ENCODE measurements at regions not wholly inside any gene's neighbourhood (a gene's known extent, or its start where the extent isn't known, plus 50 kb on each side); places are given as distances from the start of the nearest gene placed in this dataset.
A peak's percentile ranks its signal among the peaks of the same experiment; 100 is the strongest.

- DNase-seq (ENCODE audit: low read depth in 2 of 2) = no peak
Measured at GRCh38 chr7:98515201-98515600, 101.9 kb upstream of the NPTX2 start.

- no peak for DNase-seq (ENCODE audit: low read depth in 2 of 2)
Measured at GRCh38 chr7:98514211-98515031, 102.7 kb upstream of the NPTX2 start.

- no peak for DNase-seq (ENCODE audit: low read depth in 2 of 2)
Measured at GRCh38 chr7:98511175-98511574, 105.9 kb upstream of the NPTX2 start.

- DNase-seq (ENCODE audit: low read depth in 2 of 2) = no peak
Measured at GRCh38 chr7:98509836-98510235, 107.2 kb upstream of the NPTX2 start.

GRCh38 chr7:98506471-98506870 lies 105.6 kb upstream of the BAIAP2L1 start:
- no peak for DNase-seq (ENCODE audit: low read depth in 2 of 2)

- no peak for DNase-seq (ENCODE audit: low read depth in 2 of 2)
Measured at GRCh38 chr7:98500764-98501163, 99.9 kb upstream of the BAIAP2L1 start.

GRCh38 chr7:98496618-98497017 lies 95.7 kb upstream of the BAIAP2L1 start:
- no peak for DNase-seq (ENCODE audit: low read depth in 2 of 2)

GRCh38 chr7:98495200-98495955 lies 94.5 kb upstream of the BAIAP2L1 start:
- DNase-seq (ENCODE audit: low read depth in 2 of 2) = no peak

GRCh38 chr7:98493030-98493778 lies 92.3 kb upstream of the BAIAP2L1 start:
- DNase-seq (ENCODE audit: low read depth in 2 of 2) = no peak

GRCh38 chr7:98488167-98488566 lies 87.3 kb upstream of the BAIAP2L1 start:
- no peak for DNase-seq (ENCODE audit: low read depth in 2 of 2)

GRCh38 chr7:98483964-98484545 lies 83.2 kb upstream of the BAIAP2L1 start:
- DNase-seq (ENCODE audit: low read depth in 2 of 2) = no peak

- DNase-seq (ENCODE audit: low read depth in 2 of 2) = no peak
Measured at GRCh38 chr7:98483276-98483963, 82.5 kb upstream of the BAIAP2L1 start.

GRCh38 chr7:98479318-98479717 lies 78.4 kb upstream of the BAIAP2L1 start:
- DNase-seq (ENCODE audit: low read depth in 2 of 2) = no peak

GRCh38 chr7:98475352-98475751 lies 74.5 kb upstream of the BAIAP2L1 start:
- DNase-seq (ENCODE audit: low read depth in 2 of 2) = no peak

GRCh38 chr7:98474558-98474957 lies 73.7 kb upstream of the BAIAP2L1 start:
- DNase-seq (ENCODE audit: low read depth in 2 of 2) = no peak

GRCh38 chr7:98472521-98472954 lies 71.6 kb upstream of the BAIAP2L1 start:
- no peak for DNase-seq (ENCODE audit: low read depth in 2 of 2)

GRCh38 chr7:98470485-98471240 lies 69.8 kb upstream of the BAIAP2L1 start:
- DNase-seq (ENCODE audit: low read depth in 2 of 2) = peak in 1 of 2 donors; percentile 2

- no peak for DNase-seq (ENCODE audit: low read depth in 2 of 2)
Measured at GRCh38 chr7:98469088-98469487, 68.2 kb upstream of the BAIAP2L1 start.

- no peak for DNase-seq (ENCODE audit: low read depth in 2 of 2)
Measured at GRCh38 chr7:98467570-98468312, 66.9 kb upstream of the BAIAP2L1 start.

GRCh38 chr7:98465022-98465421 lies 64.1 kb upstream of the BAIAP2L1 start:
- no peak for DNase-seq (ENCODE audit: low read depth in 2 of 2)

All from stimulated activated CD8-positive, alpha-beta memory T cell treated with anti-CD3 and anti-CD28 coated beads, Interleukin-7, amount 100 ng/mL, for 4 hours (primary cell).